ENCODE measurements at regions not wholly inside any gene's neighbourhood (a gene's known extent, or its start where the extent isn't known, plus 50 kb on each side); places are given as distances from the start of the nearest gene placed in this dataset.
"Not testable (repeated sequence)": the region's sequence is repeated elsewhere in the genome, so short reads cannot be mapped to it uniquely, and the experiment has no call there.

DNA sequence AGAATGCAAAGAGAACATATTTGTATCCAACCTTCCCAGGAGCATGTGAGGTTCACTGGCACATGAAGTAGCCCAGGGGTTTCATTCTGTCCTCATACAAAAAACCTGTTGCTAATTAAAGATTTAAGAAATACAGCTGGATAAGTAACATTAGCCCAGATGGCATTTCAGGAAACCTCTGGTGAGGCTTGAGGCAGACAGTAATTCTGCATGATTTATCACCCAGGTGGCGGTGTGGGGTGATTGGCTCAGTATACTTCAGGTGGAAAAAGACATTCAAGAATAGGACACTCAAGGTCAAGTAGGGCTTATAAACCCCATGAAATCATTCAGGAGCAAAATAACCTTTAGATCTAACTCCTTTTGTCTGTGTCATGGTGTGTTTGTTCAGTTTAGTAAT lies 237.4 kb downstream of the RNF144A start:
- no peak for DNase-seq

DNA sequence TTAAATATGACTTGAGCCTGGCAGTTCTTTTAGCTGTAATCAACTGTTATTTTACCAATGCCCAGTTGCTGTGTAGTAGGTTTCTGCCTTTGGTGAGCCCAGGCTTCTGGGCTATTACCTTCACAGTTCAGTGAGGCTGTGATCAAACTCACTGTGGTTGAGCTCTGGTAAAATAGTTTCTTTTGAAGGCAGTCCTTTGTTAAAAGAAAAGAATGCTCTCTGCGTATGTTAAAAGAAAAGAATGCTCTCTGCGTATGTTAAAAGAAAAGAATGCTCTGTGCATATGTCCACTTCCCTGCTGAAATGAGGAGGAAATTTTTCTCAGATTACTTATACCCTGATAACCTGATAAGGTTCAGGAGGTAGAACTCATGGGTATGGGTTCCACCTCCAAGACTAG lies 244.3 kb downstream of the RNF144A start:
- DNase-seq, result no peak

- DNase-seq, result no peak
Measured at GRCh38 chr2:7165736-7166135, 248.5 kb downstream of the RNF144A start.

DNA sequence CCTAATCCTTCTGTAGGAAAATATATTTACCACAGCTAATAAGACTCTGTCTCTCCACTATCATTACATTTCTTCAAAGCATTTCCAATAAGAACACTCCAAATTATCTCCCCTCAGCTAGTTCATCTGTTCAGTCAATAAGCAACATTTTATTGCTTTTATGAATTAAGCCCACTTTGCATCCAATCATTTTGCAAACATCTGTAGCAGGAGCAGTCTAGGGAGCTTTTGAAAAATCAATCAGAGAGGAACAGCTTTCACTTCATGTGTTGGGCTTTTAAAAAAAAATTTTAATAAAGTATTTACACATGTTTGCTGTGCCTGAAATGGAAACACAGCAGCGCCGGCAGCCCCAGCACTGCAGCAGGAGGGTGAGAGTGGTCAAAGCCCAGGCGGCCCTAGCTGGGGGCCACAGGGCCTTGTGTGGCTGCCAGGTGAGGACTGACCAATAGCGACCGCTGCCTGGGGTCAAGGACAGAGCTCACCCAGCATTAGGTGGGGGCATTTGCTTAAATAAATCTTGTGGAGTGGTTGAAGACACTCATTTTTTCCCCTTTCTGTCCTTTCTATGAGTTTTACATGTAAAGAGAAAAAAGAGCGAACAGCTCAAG lies 250.7 kb downstream of the RNF144A start:
- no peak for DNase-seq

- DNase-seq, result no peak
Measured at GRCh38 chr2:7169593-7169992, 252.4 kb downstream of the RNF144A start.

GRCh38 chr2:7178996-7179395 lies 261.8 kb downstream of the RNF144A start:
- DNase-seq, result not testable (repeated sequence)

- DNase-seq, result no peak
Measured at GRCh38 chr2:7180638-7181370, 263.6 kb downstream of the RNF144A start.

GRCh38 chr2:7182525-7182924 lies 265.3 kb downstream of the RNF144A start:
- DNase-seq, result no peak

GRCh38 chr2:7189106-7189505 lies 271.9 kb downstream of the RNF144A start:
- DNase-seq, result no peak

DNA sequence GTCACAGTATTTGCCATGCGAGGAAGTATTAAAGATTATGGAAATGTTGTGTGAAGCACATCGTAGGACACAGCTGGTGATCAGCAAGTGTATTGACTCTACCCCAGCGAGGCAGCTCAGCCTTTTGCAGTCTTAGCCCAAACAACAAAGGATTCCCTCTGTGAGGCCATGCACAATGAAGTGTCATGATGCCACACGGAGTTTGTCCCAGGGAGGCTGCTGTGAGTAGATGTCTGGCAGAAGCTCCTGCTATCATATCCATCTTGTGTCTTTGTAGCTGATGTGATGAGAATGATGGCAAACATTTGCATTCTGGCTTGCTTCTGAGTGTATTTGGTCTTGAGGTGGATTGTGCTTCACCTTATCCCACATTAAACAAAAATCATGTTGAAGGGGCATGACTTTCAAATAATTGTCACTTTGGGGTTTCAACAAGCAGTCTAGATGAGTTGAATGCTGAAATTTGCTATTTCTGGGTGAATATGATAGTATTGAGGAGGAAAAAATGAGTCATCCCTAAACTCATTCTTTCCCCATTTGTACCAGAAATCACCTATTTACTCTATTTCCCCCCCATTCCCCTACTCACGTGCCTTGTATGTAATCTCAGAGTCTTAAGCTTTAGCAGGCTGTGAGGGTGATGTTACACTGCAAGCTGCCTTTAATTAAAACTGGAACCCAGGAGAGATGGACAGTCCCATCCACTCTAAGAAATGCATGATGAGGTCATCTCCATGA lies 273.5 kb downstream of the RNF144A start:
- peak; percentile 9 for DNase-seq

GRCh38 chr2:7191932-7192331 lies 274.7 kb downstream of the RNF144A start:
- no peak for DNase-seq

DNA sequence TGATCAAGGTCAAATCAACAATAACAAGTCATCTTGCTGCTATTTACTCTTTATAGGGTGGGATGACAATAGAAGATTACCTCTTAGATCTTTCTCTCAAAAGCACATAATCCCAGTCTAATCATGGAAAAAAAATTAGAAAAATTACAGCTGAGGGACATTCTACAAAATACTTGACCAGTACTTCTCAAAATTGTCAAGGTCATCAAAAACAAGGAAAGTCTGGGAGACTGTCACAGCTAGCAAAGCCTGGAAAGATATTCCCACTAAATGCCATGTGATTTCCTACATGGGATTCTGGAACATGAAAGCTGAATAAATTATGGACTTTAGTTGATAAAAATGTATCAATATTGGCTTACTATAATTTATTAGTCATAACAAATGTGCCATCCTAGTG lies 276.2 kb downstream of the RNF144A start:
- DNase-seq, result no peak

DNA sequence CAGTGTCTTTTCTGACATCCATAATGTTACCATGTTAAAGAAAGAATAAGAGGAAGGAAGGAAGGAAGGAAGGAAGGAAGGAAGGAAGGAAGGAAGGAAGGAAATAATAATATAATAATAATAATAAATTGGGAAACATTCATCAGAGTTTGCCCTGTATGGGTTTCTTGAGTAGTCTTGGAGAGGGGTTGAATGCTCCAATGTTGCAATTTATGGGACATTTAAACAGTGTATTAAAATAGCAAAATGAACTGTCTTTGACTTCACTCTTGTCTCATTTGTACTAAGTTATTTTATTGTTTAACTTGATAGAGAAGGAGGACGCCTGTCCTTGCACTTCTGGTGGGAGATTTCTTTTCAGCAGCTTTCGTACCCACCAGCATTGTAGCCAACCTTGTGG lies 277.7 kb downstream of the RNF144A start:
- no peak for DNase-seq

- DNase-seq, result no peak
Measured at GRCh38 chr2:7196883-7197282, 279.7 kb downstream of the RNF144A start.

- DNase-seq, result no peak
Measured at GRCh38 chr2:7201851-7202250, 284.6 kb downstream of the RNF144A start.

DNA sequence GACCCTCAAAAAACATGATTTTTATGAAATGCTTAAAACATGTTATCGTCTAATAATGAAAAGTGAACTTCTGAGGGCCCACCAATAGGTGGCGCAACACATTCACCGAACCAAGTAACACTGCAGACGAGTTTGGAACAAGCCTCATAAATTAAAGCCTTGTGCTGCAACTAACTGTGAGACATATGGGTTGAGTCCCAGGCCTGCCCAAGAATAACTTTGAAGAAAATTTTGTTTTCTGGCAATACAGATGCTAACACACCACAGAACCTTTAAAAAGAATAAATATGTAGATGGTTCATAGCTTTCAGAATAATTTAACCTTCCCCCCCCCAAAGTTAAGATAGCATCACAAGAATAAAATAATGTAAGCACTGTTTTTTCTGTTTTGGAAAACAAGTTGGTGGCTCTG lies 285.9 kb downstream of the RNF144A start:
- peak; percentile 51 for DNase-seq

DNA sequence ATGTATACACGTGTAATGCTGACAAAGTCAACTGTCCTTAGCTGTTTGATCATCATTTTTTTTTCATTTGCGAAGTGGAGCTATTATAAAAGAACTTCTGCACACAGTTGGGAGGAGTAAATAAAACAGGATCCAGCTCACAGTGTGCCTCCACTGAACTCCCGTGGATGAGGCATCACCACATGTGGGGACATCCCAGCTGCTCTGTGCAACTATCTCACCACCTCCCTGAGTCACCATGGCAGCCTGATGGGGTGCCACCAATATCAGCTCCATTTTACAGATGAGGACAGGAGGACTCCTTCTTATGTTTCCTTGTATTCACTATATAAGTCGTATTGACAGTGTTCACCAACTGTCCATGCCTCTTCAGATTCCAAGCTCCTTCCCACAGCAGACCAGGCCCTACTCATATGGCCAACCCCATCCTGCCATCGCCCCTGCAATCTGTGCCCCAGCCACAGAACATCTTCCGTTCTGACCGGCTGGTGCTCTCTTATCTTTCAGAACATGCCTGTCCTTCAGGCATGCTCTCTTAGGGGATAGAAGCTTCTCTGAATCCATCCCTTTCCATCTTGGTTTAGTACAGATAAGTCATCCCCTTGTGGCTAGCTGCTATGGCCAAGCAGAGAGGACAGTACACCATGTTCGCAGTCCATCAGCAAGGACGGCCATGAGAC lies 288.1 kb downstream of the RNF144A start:
- DNase-seq, result peak; percentile 47

DNA sequence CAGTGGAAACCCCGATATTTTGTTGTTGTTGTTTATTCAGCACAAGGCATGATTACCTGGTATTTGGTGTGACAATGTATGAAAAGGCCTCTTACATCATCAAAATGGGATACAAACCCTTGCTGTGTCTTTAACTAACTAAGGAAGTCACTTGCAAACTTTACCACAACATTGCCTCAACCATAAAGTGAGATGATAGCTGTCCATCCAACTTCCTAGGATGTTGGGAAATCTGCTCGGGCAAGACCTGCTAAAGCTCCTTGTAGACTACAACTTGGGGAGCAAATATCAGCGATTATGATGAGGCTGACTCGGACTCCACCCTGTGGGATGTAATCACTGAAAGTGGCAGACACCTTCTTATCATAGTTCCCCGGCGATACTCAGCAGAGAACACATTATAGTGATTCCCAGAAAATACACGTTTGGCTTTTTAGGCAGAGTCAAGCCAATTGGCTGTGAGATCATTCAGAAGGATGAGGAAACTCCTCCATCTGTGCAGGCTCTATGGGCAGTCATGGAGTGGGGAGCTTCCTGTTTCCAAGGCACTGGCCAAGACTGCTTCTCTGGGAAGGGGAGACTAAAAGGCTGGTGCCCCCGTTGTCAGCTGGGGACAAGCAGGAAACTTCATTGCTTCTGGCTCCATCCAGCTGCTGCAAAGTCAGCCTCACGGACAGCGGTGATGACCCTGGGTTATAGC lies 289.0 kb downstream of the RNF144A start:
- no peak for DNase-seq

- no peak for DNase-seq
Measured at GRCh38 chr2:7207631-7208030, 290.4 kb downstream of the RNF144A start.

- DNase-seq, result peak; percentile 53
Measured at GRCh38 chr2:7209757-7210555, 292.7 kb downstream of the RNF144A start.

DNA sequence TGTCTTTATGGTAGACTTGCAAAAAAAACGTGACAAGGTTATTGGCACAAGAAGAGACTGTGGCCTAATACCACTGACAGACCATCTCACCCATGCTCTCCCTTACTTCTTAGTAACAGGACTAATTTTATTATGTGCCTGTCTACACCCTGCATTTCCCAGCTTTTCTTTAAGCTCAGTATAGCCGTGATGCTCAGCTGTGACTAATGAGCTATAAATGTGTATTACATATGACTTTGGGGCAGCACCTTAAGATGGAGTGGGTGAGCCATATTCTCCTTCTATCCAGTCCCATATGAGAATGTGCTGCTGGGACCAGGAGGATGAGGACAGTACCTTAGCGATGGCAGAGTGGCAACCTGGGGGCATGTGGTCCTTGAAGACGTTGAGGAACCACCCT lies 293.5 kb downstream of the RNF144A start:
- DNase-seq, result no peak

DNA sequence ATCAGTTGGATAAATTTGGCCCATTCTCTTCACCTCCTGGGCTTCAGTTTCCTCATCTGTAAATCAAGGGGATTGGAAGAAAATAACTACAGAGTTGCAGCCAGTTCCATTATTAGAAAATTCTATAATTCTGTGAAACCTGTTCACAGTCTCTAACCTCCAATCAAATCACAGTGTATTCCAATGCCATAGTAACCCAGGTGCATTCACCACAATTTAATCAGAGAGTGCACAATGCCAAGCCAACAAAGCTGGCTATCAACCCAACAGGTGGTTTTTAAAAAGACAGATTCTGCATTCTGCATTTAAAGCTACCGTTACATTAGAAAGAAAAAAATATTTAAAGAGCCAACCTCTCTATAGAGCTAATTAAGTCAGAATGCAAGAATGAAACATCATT lies 308.6 kb downstream of the RNF144A start:
- DNase-seq, result peak; percentile 37
